ENCODE measurements at regions not wholly inside any gene's neighbourhood (a gene's known extent, or its start where the extent isn't known, plus 50 kb on each side); places are given as distances from the start of the nearest gene placed in this dataset.
"Not testable (repeated sequence)": the region's sequence is repeated elsewhere in the genome, so short reads cannot be mapped to it uniquely, and the experiment has no call there.

DNA sequence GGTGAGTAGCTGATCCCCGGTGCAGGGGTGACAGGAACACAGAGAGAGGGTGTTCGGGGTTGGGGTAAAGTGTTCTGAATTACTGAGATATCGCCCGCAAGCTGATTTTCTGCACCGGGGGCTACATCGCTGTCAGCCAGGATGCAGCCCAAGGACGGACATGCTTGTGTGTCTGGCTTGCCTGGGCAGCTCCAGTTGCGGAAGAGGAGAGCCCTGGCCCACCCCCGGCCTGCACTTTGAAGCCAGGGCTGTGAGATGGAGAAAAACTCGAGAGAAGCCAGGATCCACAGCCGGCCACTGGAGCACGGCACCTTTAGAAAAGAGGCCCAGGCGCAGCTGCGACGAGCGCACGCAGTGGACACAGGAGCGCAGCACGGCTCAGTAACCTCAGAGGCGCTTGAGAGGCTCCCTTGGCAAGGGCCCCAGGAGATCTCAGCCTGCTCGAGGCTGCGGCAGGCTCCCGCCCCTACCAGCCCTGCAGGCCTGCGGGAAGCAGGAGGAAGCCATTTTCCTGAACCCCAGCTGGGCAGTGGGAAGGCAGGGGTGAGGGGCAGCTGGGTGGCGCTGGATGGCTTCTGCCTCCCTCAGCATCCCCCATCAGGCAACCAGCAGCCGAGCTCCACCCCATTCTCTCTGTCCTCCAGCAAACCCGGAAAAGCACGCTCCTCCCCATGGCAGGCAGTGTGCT is 59.2 kb downstream of the C9orf50 start:
- in situ Hi-C loops (cut with MboI; ENCODE audit: low sequenced_read_pairs) = no loop called here

- in situ Hi-C loops (cut with MboI; ENCODE audit: low sequenced_read_pairs) = no loop called here
Measured at GRCh38 chr9:129560881-129561306, 60.0 kb downstream of the C9orf50 start.

GRCh38 chr9:129559506-129559881 is 61.4 kb downstream of the C9orf50 start:
- in situ Hi-C loops (cut with MboI; ENCODE audit: low sequenced_read_pairs) = no loop called here

DNA sequence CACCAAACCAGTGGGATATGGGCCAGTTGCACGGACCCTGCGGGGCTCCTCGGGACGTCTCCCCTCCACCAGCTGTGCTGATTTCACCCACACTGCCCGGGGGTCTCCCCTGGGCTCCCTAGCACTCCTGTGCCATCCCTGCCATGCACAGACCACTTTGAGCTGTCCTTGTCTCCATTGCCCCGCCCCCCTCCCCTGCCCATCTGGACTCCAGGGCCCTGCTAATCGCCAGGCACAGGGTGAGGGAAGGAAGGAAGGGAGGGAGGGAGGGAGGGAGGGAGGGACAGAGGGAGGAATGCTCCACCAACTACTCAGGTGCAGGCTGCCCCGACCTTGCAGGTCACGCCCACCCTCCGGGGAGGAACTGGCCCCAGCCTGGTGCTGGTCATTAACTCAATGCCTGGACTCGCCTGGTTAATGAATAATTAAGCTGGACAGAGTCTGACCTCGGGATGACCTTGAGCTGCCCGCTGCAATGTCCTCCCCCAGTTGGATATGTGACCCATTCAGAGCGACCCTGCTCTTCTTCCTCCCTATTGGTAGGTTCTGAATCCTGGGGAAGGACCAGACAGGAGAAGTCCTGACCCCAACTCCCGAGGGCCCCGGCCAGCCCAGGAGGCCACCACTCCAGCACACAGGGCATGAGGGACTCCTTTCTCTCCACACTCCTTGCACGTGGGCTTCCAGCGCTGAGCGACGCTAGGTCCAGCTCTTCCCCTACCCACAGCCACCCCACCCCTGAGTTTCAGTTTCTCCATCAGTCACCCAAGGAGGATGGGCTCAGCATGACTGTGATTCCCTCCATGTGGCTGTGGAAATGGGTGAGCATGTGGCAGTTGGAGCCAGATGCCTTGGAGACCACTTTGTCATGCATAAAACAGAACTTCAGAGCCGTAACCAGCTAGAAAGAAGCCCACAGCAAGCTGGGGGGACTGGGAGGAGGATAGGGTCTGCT is 62.1 kb downstream of the C9orf50 start:
- in situ Hi-C loops (cut with MboI; ENCODE audit: low sequenced_read_pairs) = no loop called here

DNA sequence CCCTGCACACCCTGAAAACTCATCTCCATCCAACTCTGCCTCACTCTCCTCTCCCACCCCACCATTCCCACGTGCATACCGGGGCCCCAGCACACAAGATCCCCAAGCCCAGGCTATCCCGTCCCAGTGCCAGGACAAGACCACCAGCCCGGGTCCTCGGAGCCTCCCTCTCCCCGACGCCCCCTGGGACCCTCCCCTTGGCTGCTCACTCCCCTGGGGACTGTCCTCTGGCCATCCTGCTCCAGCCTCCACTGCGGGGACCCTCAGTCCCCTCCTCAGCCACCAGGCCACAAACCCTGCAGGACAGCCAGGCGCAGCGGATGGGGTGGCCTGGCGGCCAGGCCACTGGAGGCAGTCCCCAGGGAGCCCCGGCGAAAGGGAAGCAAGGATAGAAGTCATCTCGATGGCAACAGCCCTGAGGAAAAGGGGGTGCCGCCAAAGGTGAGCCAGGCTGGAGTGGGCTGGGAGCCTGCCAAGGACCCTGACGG is 62.8 kb downstream of the C9orf50 start:
- in situ Hi-C loops (cut with MboI; ENCODE audit: low sequenced_read_pairs) = no loop called here

DNA sequence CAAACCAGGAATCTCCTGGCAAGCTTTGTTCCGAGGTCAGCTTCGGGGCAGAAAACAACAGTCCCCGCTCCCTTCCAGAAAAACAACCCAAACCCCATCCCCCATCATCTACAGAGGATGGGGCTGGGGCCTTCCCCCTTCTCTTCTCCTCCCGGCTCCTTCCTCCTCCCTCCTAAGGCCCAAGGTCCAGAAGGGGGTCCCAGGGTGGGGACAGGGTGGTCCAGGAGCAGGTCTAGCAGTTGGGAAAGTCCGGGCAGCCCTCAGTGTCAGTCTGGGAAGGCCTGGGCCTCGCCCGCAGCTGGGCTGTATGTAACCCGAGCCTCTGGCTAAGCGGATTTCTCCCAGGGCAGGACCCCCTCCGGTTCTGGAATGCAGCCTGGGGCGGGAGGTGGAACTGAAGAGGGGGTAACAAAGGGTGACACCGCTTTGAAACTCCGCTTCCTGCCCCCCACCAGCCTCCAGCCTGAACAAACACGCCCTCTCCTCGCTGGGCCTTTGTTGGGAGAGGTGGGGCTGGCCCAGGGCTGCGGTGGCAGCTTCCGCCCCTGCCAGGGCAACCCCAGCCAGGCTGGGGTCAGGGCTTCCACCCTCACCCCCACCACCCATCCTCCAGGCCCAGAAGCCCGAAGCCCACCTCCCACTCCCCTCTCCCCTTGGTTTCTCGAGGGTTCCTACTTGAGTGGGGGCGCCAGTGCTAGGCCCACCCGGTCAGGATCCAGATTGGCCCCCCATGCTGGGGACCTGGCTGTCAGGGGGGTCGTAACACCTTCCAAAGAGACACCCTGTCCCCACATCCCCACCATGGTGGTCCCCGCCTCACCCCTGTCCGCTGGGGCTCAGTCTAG is 63.5 kb downstream of the C9orf50 start:
- in situ Hi-C loops (cut with MboI; ENCODE audit: low sequenced_read_pairs) = no loop called here

DNA sequence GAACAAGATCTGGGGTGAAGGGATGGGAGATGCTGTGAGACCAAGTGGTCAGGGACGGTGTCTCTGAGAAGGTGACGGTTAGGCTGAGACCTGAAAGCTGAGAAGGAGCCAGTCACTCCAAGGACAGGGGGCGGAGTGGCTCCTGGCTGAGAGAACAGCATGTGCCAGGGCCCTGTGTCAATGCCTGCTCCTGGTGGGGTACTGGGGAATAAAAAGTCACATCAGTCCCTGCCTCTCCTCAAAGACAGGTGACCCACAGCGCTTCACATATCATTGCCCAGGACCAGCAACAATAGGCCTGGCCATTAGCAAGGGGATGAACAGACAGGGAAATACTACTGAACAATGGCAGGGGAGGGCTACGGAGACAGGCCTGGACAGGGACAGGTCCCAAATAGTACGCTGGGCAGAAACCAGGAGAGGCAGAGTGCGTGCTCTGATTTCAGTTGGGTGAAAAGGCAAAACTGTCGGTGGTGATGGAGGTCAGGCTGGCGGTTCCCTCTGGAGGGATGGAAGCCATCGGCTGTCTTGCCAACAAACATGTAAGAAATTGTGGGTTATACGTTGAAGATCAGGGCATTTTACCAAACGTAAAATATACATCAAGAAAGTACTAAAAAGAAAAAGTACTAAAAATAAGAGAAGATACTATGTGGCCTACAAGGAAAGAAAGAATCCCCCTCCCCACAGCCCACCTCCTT is 64.3 kb downstream of the C9orf50 start:
- in situ Hi-C loops (cut with MboI; ENCODE audit: low sequenced_read_pairs) = no loop called here

DNA sequence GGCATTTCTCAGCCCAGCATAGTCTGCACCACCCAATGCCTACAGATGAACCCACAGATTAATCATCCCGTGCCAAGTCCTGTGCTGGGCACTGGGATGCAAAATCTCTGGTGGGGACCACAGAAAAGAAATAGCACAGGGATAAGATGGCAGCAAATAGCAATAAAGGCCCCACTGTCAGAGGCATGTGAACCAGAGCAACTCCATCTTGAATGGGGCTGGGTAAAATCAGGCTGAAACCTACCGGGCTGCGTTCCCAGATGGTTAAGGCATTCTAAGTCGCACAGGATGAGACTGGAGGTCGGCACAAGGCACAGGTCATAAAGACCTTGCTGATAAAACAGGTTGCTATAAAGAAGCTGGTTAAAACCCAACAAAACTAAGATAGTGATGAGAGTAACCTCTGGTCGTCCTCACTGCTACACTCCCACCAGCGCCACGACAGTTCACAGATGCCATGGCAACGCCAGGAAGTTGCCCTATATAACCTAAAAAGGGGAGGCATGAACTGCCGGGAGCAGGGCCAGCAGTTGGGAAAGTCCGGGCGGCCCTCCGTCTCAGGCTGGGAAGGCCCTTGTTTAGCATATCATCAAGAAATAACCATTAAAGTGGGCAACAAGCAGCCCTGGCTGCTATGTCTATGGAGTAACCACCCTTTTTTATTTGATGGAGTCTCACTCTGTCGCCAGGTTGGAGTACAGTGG is 65.2 kb downstream of the C9orf50 start:
- in situ Hi-C loops (cut with MboI; ENCODE audit: low sequenced_read_pairs) = no loop called here

GRCh38 chr9:129554649-129555048 is 66.3 kb downstream of the C9orf50 start:
- in situ Hi-C loops (cut with MboI; ENCODE audit: low sequenced_read_pairs) = no loop called here

DNA sequence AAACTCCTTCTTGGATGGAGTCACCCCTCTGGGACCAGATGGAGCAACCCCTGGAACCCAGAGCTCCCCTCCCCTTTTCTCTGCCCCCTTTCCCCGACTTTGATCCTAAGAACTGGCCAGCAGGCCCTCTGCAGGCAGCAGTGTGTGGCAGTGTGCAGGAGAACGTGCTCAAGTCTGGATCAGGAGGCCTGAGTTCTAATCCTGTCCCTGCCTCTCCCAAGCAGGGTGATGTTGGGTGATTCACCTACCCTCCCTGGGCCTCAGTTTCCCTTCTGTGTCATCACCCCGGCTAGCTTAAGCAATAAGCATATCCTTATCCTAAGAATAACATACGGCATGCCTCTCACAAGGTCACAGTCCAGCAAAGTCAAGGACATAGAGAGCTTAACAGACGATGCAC is 67.6 kb downstream of the C9orf50 start:
- in situ Hi-C loops (cut with MboI; ENCODE audit: low sequenced_read_pairs) = no loop called here

DNA sequence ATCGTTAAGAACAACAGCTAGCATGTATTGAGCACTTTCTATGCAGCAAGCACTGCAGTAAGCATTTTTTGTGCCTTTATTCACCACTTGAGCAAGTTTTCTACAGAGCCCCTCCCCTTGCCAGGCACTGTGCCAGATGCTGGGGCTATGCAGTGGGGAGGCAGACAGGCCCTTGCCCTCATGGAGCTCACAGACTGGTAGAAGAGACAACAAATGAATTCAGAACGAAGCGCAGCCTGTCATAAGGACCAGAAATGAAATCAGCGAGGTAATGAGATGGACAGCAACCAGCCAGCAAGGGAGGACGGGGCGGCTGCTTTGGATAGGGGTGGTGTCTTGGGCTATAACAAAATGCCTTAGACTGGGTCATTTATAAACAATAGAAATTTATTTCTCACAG is 68.8 kb downstream of the C9orf50 start:
- in situ Hi-C loops (cut with MboI; ENCODE audit: low sequenced_read_pairs) = no loop called here

DNA sequence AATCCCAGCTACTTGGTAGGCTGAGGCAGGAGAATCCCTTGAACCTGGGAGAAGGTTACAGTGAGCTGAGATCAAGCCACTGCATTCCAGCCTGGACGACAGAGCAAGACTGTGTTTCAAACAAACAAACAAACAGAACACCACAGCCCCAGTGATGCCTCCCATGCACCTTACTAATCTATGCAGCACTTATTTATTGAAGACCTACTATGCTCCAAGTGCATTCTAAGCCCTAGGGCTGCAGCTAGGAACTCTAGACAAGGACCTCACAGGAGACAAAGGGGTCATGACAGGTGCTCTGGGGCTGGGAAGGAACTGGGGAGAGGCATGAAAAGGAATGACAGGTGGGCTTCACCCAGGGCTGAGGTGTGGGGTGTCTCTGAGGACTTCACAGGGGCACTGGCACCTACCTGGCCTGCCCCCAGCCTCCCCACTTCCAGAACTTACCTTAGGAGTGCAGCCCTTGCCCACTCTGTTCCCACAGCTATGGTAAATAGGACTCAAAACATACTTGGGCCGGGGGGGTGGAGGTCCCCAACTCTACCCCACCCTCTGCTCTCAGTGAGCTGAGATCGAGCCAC is 69.4 kb downstream of the C9orf50 start:
- in situ Hi-C loops (cut with MboI; ENCODE audit: low sequenced_read_pairs) = no loop called here

- in situ Hi-C loops (cut with MboI; ENCODE audit: low sequenced_read_pairs) = not testable (repeated sequence)
Measured at GRCh38 chr9:129550977-129551376, 69.9 kb downstream of the C9orf50 start.

DNA sequence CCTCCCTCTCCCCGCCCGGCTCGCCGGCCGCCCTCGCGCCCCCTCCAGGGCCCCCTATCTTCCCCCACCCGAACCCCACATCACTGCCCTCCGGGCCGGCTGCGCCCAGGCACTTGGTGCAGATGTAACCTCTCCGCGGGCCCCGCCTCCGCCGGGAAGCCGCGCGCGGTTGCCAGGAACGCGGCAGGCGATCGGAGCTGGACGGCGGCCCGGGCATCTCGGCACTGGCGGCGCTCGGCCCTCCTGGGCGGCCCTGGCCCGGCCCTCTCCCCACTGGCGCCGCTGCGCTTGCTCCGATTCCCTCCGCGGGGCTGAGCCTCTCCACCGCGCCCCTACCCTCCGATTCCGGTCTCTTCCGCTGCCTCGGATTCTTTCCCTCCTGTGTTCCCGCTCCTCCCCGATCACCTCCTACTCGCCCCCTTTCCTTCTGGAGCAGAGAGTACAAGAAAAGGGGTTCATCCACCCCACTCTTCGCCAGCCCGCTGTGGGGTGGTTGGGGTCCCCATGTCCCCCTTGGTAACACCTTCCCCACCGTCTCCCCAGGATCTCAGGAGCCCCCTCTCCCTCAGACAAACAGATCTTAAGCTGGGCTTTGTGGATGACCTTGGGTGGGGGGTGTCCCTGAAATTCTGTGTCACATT is 70.6 kb downstream of the C9orf50 start:
- in situ Hi-C loops (cut with MboI; ENCODE audit: low sequenced_read_pairs) = no loop called here

DNA sequence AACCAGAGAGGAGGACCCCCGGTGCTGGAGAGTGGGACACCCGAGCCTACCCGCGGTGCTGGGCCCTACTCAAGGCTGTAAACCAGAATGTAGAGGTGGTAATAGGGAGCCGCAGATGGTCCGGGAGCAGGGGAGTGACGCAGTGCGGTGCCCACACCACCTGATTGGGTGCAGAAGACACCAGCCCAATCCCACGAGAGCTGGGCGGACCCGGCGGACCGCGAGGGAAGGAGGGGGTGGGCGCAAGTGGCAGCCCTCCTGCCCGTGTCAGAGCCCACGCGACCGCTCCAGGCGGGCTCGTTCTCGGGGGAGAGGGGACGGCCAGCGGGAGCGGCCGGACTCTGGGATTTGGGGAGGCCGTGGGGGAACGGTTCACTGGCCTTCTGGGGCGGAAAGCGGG is 71.2 kb downstream of the C9orf50 start:
- in situ Hi-C loops (cut with MboI; ENCODE audit: low sequenced_read_pairs) = no loop called here

- in situ Hi-C loops (cut with MboI; ENCODE audit: low sequenced_read_pairs) = no loop called here
Measured at GRCh38 chr9:129549139-129549538, 71.8 kb downstream of the C9orf50 start.

DNA sequence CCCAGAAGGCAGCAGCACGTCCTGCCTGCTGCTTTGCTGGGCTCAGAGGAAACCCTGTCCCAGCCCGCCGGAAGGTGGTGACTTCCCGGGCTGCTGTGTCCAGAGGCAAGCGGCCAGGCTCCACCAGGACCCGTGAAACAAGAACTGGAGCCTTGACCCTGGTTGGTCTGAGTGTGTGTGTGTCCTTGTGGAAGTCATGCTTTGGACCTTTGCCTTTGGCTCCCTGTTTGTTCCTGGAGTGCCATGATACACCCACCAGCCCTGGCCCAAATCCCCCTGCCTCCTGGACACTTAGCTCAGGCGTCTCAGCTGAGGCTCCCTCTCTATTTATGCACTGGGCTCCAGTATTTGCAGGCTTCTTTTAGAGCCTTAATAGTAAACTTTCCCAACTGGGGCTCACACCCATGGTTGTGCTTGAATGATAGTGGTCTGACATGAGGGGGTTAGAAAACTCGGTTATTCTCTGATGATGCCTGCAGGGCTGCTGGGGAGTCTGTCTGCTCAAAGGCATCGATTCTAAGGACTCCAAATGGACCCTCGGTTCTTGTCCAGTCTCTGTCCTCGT is 72.2 kb downstream of the C9orf50 start:
- in situ Hi-C loops (cut with MboI; ENCODE audit: low sequenced_read_pairs) = no loop called here

- in situ Hi-C loops (cut with MboI; ENCODE audit: low sequenced_read_pairs) = no loop called here
Measured at GRCh38 chr9:129547869-129548570, 72.9 kb downstream of the C9orf50 start.
